ENCODE measurements at regions not wholly inside any gene's neighbourhood (a gene's known extent, or its start where the extent isn't known, plus 50 kb on each side); places are given as distances from the start of the nearest gene placed in this dataset.

DNA sequence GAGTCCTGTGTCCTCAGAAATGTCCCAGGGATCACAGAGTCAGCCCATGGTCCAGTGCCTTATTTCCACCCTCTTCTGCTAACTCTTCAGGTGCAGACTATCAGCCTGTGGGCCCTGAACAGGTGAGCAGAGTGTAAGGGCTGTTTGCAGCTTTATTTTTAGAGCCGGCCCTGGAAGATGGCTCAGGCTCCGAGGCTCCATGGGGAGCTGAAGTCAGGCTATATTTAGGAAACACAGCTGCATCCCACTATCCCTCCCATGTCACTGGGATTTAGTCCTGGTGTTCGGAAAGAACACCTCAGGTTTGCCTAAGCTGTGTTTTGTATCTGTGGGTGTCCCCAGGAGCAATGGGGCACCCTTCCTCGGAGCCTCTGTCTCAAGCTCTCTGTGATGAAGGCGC is 126.9 kb downstream of the RPS24 start:
- intact Hi-C loops (cut with DNase I), result no loop called here
- Histone ChIP-seq H3K9me3 (peaks cover 0 to 10% of the 10 kb centered on the region in 2 donors), H3K4me3 (no peak overlapping the region), H3K27me3 (no peaks in the 10 kb centered on the region), H3K36me3 (no peaks in the 10 kb centered on the region), H3K4me1 (no peaks in the 10 kb centered on the region), H3K27ac (no peak overlapping the region)
- ATAC-seq, result no peak
- no peak for DNase-seq
- TF ChIP-seq CTCF (IDR thresholded peaks at IDR 0.05), result no peak

DNA sequence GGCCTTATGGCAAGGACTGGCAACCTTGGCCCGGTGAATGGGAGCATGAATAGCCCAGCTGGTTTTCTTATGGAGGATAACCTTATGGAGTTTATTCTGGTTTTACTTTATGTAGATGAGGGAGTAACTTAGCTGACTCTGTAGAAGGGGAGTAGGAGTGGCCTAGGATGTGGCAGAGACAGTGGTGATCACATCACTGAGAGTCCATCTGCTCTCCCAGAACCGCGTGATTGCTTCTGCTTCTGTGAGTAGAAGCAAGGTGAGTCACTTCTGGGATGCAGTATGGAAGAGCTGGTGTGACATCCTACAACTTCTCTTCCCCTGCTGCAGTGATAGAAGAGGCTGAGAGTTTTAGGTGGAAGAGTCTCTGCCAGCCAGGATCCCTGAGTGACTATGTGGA is 129.2 kb downstream of the RPS24 start:
- no peaks in the 10 kb centered on the region for H3K36me3 ChIP-seq
- TF ChIP-seq CTCF (IDR thresholded peaks at IDR 0.05), result no peak
- H3K27ac ChIP-seq, result no peak overlapping the region
- DNase-seq (no peak), ATAC-seq (no peak)
- intact Hi-C loops (cut with DNase I), result no loop called here
- no peaks in the 10 kb centered on the region for H3K27me3 ChIP-seq
- H3K9me3 ChIP-seq, result peaks cover 0 to 10% of the 10 kb centered on the region in 2 donors
- no peak overlapping the region for H3K4me3 ChIP-seq
- no peaks in the 10 kb centered on the region for H3K4me1 ChIP-seq

DNA sequence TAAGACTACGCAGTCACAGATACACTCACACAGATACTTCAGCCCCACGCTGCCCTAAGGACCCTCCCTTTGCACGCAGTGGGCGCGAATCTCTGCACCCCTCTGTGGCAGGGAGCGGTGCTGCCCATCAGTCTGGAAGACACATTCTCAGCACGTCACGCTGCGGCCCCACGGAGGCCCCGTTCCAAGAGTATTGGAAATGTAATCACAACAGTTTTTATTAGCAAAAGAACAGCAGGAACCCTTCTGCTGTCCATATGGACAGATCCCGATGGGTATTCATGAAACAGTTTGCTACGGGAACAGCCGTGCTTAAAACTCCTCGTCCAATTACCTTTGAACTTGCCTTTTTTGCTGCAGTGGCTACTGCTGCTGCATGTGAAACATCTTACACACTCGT is 131.0 kb downstream of the RPS24 start:
- ATAC-seq (no peak), DNase-seq (peak in 1 of 4 donors; percentile 73)
- Histone ChIP-seq H3K9me3 (peaks cover 0 to 10% of the 10 kb centered on the region in 2 donors), H3K36me3 (no peaks in the 10 kb centered on the region), H3K4me1 (no peaks in the 10 kb centered on the region), H3K4me3 (no peak overlapping the region), H3K27ac (no peak overlapping the region), H3K27me3 (no peaks in the 10 kb centered on the region)
- TF ChIP-seq CTCF (IDR thresholded peaks at IDR 0.05), result no peak
- intact Hi-C loops (cut with DNase I), result no loop called here

GRCh38 chr10:78165172-78165571 is 131.5 kb downstream of the RPS24 start:
- DNase-seq (no peak), ATAC-seq (no peak)
- no peak for TF ChIP-seq CTCF (IDR thresholded peaks at IDR 0.05)
- no peak overlapping the region for H3K4me3 ChIP-seq
- no peaks in the 10 kb centered on the region for H3K36me3 ChIP-seq
- H3K9me3 ChIP-seq, result peaks cover 0 to 10% of the 10 kb centered on the region in 2 donors
- no peak overlapping the region for H3K27ac ChIP-seq
- intact Hi-C loops (cut with DNase I), result no loop called here
- H3K27me3 ChIP-seq, result no peaks in the 10 kb centered on the region
- H3K4me1 ChIP-seq, result no peaks in the 10 kb centered on the region

DNA sequence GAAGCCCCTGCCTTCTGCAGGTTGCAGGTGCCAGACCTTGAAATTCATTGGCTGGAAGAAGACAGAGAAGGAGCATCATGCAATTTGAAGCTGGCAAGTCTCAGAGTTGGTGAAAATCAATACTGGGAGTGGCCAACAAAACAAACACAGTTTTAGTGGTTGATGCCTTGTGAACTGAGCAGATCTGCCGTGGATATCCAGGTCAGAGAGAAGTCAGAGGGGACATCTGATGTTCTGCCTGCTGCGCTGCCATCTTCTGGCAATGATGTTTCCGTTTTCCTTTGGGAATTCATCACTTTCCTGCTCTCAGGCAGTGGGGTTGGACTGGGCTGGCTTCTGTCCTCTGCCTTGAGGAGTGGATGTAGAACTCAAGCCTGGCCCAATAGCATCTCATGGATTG is 132.0 kb downstream of the RPS24 start:
- no peak overlapping the region for H3K27ac ChIP-seq
- no peak for TF ChIP-seq CTCF (IDR thresholded peaks at IDR 0.05)
- no peak for ATAC-seq

More for the DNA sequence above, 132.0 kb downstream of the RPS24 start:
- Histone ChIP-seq H3K4me3 (no peak overlapping the region), H3K9me3 (peaks cover 0 to 10% of the 10 kb centered on the region in 2 donors), H3K27me3 (no peaks in the 10 kb centered on the region), H3K4me1 (no peaks in the 10 kb centered on the region), H3K36me3 (no peaks in the 10 kb centered on the region)
- intact Hi-C loops (cut with DNase I), result no loop called here
- DNase-seq, result no peak

Data from left lung (tissue), 4 donors.